HG02970 (cell line): ENCODE measurements at regions not wholly inside any gene's neighbourhood (a gene's known extent, or its start where the extent isn't known, plus 50 kb on each side); places are given as distances from the start of the nearest gene placed in this dataset.

Experiments
- ATAC-seq: cut with Tn5 transposase; IDR thresholded peaks from one replicate; pipeline ENCODE4 v1.9.1; 2021; ENCODE audit warnings: mild to moderate bottlenecking, moderate library complexity, moderate number of reproducible peaks; ENCODE audit not compliant: unreplicated experiment, low FRiP score

- no peak for ATAC-seq
These were observed 82.4 kb upstream of the SMYD2 start for GRCh38 chr1:214198571-214198970.

- ATAC-seq, result no peak
These were observed 81.4 kb upstream of the SMYD2 start for GRCh38 chr1:214199585-214199984.

GRCh38 chr1:214202992-214203391 lies 78.0 kb upstream of the SMYD2 start:
- ATAC-seq, result no peak

GRCh38 chr1:214205053-214205452 lies 75.9 kb upstream of the SMYD2 start:
- ATAC-seq, result no peak

- ATAC-seq, result no peak
These were observed 72.5 kb upstream of the SMYD2 start for GRCh38 chr1:214208460-214208859.

- ATAC-seq, result no peak
These were observed 71.6 kb upstream of the SMYD2 start for GRCh38 chr1:214209260-214209808.

GRCh38 chr1:214213136-214213535 lies 67.8 kb upstream of the SMYD2 start:
- no peak for ATAC-seq

GRCh38 chr1:214214851-214215250 lies 66.1 kb upstream of the SMYD2 start:
- ATAC-seq, result no peak

- ATAC-seq, result no peak
These were observed 65.4 kb upstream of the SMYD2 start for GRCh38 chr1:214215583-214215982.

- no peak for ATAC-seq
These were observed 64.9 kb upstream of the SMYD2 start for GRCh38 chr1:214216021-214216420.

GRCh38 chr1:214216779-214217178 lies 64.2 kb upstream of the SMYD2 start:
- ATAC-seq, result no peak

GRCh38 chr1:214219902-214220301 lies 61.1 kb upstream of the SMYD2 start:
- ATAC-seq, result no peak

GRCh38 chr1:214220891-214221290 lies 60.1 kb upstream of the SMYD2 start:
- ATAC-seq, result no peak

- no peak for ATAC-seq
These were observed 56.2 kb upstream of the SMYD2 start for GRCh38 chr1:214224611-214225354.

- no peak for ATAC-seq
These were observed 52.0 kb upstream of the SMYD2 start for GRCh38 chr1:214228976-214229375.

- no peak for ATAC-seq
These were observed 51.2 kb upstream of the SMYD2 start for GRCh38 chr1:214229736-214230135.
